ENCODE measurements at regions not wholly inside any gene's neighbourhood (a gene's known extent, or its start where the extent isn't known, plus 50 kb on each side); places are given as distances from the start of the nearest gene placed in this dataset.
"Not testable (repeated sequence)": the region's sequence is repeated elsewhere in the genome, so short reads cannot be mapped to it uniquely, and the experiment has no call there.

GRCh38 chr1:194654956-194655355, 1468.5 kb upstream of the B3GALT2 start:
- in situ Hi-C loops (cut with HindIII; ENCODE audit: low pct_unique_long_range_greater_than_20kb, low sequenced_read_pairs) = no loop called here

GRCh38 chr1:194653385-194653784, 1467.0 kb upstream of the B3GALT2 start:
- no peak for DNase-seq (ENCODE audit: low read depth, low spot score)
- in situ Hi-C loops (cut with HindIII; ENCODE audit: low pct_unique_long_range_greater_than_20kb, low sequenced_read_pairs) = no loop called here

More at GRCh38 chr1:194654956-194655355, 1468.5 kb upstream of the B3GALT2 start:
- no peak for DNase-seq (ENCODE audit: low read depth, low spot score)

DNA sequence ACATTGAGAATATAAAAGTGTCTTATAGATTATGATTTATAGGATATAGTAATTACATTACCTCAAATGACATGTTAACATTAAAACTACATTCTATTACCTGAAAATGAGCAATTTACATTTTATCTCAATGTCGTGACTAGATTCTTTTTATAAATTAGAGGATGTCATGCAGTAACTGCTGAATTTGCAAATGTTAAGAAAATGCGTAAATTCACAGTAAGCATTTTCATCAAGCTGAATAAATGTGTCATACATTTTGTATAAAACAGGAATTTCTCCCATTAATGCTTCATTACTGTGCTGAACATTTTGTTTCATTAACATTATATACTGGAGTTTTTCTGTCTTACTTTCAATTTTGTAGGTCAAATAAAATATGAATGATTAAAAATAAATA, 1460.7 kb upstream of the B3GALT2 start:
- in situ Hi-C loops (cut with HindIII; ENCODE audit: low pct_unique_long_range_greater_than_20kb, low sequenced_read_pairs) = no loop called here
- DNase-seq (ENCODE audit: low read depth, low spot score) = no peak

- in situ Hi-C loops (cut with HindIII; ENCODE audit: low pct_unique_long_range_greater_than_20kb, low sequenced_read_pairs) = no loop called here
- no peak for DNase-seq (ENCODE audit: low read depth, low spot score)
Measured at GRCh38 chr1:194644528-194644927, 1458.1 kb upstream of the B3GALT2 start.

- DNase-seq (ENCODE audit: low read depth, low spot score) = no peak
- in situ Hi-C loops (cut with HindIII; ENCODE audit: low pct_unique_long_range_greater_than_20kb, low sequenced_read_pairs) = no loop called here
Measured at GRCh38 chr1:194640322-194640721, 1453.9 kb upstream of the B3GALT2 start.

GRCh38 chr1:194629011-194629410, 1442.6 kb upstream of the B3GALT2 start:
- in situ Hi-C loops (cut with HindIII; ENCODE audit: low pct_unique_long_range_greater_than_20kb, low sequenced_read_pairs) = no loop called here
- no peak for DNase-seq (ENCODE audit: low read depth, low spot score)

DNA sequence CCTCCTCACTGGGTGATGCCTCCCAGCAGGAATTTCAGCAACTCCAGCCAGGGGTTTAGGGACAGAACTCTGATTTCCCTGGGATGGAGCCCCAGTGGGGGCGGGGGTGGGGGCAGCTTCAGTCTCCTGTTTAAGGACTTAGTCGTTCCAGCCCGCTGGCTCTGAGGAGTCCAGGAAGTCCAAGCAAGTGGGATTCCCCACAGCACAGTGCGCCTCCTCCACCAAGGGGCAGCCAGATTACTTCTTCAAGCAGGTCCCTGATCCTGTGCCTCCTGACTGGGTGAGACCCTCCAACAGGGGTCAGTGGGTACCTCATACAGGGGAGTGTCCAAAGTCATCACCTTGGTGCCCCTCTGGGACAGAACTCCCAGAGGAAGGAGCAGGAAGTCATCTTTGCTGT, 1438.4 kb upstream of the B3GALT2 start:
- DNase-seq (ENCODE audit: low read depth, low spot score) = no peak

GRCh38 chr1:194618101-194618500, 1431.7 kb upstream of the B3GALT2 start:
- in situ Hi-C loops (cut with HindIII; ENCODE audit: low pct_unique_long_range_greater_than_20kb, low sequenced_read_pairs) = no loop called here
- no peak for DNase-seq (ENCODE audit: low read depth, low spot score)

More for the DNA sequence above, 1438.4 kb upstream of the B3GALT2 start:
- in situ Hi-C loops (cut with HindIII; ENCODE audit: low pct_unique_long_range_greater_than_20kb, low sequenced_read_pairs) = no loop called here

- DNase-seq (ENCODE audit: low read depth, low spot score); in situ Hi-C loops (cut with HindIII; ENCODE audit: low pct_unique_long_range_greater_than_20kb, low sequenced_read_pairs): not testable (repeated sequence)
Measured at GRCh38 chr1:194617272-194617671, 1430.9 kb upstream of the B3GALT2 start.

DNA sequence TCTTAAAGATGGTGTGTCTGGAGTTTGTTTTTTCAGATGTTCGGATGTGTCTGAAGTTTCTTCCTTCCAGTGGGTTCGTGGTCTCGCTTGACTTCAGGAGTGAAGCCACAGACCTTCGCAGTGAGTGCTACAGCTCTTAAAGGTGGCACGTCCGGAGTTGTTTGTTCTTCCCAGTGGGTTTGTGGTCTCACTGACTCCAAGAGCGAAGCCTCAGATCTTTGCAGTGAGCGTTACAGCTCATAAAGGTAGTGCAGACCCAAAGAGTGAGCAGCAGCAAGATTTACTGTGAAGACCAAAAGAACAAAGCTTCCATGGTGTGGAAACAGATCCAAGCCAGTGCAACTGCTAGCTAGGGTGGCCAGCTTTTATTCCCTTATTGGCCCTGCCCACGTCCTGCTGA, 1430.4 kb upstream of the B3GALT2 start:
- no peak for DNase-seq (ENCODE audit: low read depth, low spot score)
- in situ Hi-C loops (cut with HindIII; ENCODE audit: low pct_unique_long_range_greater_than_20kb, low sequenced_read_pairs) = no loop called here

GRCh38 chr1:194602184-194602583, 1415.8 kb upstream of the B3GALT2 start:
- in situ Hi-C loops (cut with HindIII; ENCODE audit: low pct_unique_long_range_greater_than_20kb, low sequenced_read_pairs) = no loop called here
- no peak for DNase-seq (ENCODE audit: low read depth, low spot score)

DNA sequence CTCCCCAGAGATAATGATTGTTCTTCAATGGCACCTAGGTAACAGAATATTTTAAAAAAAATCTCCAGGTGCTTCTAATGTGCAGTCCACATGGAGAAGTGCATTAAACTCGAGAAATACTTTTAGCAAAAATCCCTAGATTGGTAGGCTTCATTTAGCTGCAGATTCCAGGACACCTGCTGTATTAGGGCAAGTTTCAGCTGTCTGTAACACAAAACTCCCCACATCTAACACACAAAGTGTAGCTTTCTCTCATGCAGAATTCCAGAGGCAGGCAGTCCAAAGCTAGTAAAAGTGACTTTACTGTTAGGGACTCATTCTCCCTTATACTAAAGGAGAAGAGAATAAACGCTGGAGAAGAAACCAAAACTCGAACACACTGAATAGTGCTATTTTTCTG, 1414.3 kb upstream of the B3GALT2 start:
- no peak for DNase-seq (ENCODE audit: low read depth, low spot score)
- in situ Hi-C loops (cut with HindIII; ENCODE audit: low pct_unique_long_range_greater_than_20kb, low sequenced_read_pairs) = no loop called here

GRCh38 chr1:194598098-194598497, 1411.7 kb upstream of the B3GALT2 start:
- no peak for DNase-seq (ENCODE audit: low read depth, low spot score)
- in situ Hi-C loops (cut with HindIII; ENCODE audit: low pct_unique_long_range_greater_than_20kb, low sequenced_read_pairs) = no loop called here

GRCh38 chr1:194586302-194586701, 1399.9 kb upstream of the B3GALT2 start:
- in situ Hi-C loops (cut with HindIII; ENCODE audit: low pct_unique_long_range_greater_than_20kb, low sequenced_read_pairs) = no loop called here
- no peak for DNase-seq (ENCODE audit: low read depth, low spot score)

DNA sequence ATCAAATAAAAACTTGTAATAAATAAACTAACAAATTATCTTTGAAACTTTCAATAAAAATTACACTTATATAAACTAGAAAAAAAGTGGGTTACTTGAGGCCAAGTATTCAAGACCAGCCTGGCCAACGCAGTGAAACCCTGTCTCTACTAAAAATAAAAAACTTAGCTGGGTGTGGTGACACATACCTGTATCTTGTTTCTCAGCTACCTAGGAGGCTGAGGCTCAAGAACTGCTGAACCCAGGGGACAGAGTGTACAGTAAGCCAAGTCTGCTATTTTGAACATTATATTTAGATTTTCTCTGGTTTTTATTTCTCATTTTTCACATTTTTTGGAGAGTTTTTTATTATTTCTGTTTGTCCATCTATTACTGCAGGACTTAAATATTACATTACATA, 1397.6 kb upstream of the B3GALT2 start:
- in situ Hi-C loops (cut with HindIII; ENCODE audit: low pct_unique_long_range_greater_than_20kb, low sequenced_read_pairs) = no loop called here
- DNase-seq (ENCODE audit: low read depth, low spot score) = no peak

DNA sequence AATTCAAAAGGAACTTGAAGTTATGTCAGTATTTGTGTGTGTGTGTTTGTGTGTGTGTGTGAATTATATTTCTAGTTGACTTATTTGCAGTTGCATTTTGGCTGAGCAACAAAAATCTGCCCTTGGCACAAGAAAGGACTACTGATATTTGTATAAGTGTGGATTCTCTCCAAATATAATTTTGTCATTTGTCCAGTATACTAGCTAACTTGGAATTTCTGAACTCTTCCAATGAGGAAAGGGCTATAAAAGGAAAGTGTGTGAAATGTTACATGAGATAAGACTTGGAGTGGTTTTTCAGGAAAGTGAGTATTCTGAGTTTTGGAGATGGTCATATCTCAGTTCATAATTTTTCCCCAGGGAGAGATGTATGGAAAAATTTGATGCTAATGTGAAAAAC, 1384.1 kb upstream of the B3GALT2 start:
- in situ Hi-C loops (cut with HindIII; ENCODE audit: low pct_unique_long_range_greater_than_20kb, low sequenced_read_pairs) = no loop called here
- no peak for DNase-seq (ENCODE audit: low read depth, low spot score)

DNA sequence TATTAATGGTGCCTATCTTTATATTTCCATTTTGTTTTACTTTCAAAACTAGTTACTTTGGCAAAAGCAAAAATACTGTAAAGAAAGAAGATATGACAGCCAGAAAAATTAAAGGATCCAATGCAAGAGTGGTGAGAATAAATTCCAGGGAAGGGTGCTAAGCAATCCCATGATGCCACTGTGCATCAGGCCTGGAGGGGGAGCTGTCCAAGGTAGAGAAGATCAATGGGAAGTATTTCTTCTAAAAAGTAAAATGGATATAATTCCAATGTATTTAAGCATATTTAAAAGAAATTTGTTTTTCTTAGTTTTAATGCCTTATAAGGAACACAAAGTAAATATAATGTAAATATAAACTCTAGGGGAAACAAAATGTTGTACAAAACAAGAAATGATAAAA, 1382.2 kb upstream of the B3GALT2 start:
- no peak for DNase-seq (ENCODE audit: low read depth, low spot score)
- in situ Hi-C loops (cut with HindIII; ENCODE audit: low pct_unique_long_range_greater_than_20kb, low sequenced_read_pairs) = no loop called here

- in situ Hi-C loops (cut with HindIII; ENCODE audit: low pct_unique_long_range_greater_than_20kb, low sequenced_read_pairs) = no loop called here
- peak; percentile 65 for DNase-seq (ENCODE audit: low read depth, low spot score)
Measured at GRCh38 chr1:194548071-194548470, 1361.7 kb upstream of the B3GALT2 start.

- in situ Hi-C loops (cut with HindIII; ENCODE audit: low pct_unique_long_range_greater_than_20kb, low sequenced_read_pairs) = no loop called here
- DNase-seq (ENCODE audit: low read depth, low spot score) = no peak
Measured at GRCh38 chr1:194544012-194544411, 1357.6 kb upstream of the B3GALT2 start.

- peak; percentile 17 for DNase-seq (ENCODE audit: low read depth, low spot score)
- in situ Hi-C loops (cut with HindIII; ENCODE audit: low pct_unique_long_range_greater_than_20kb, low sequenced_read_pairs) = no loop called here
Measured at GRCh38 chr1:194538453-194538852, 1352.0 kb upstream of the B3GALT2 start.

All from SK-MEL-5 (cell line).